ENCODE measurements at regions not wholly inside any gene's neighbourhood (a gene's known extent, or its start where the extent isn't known, plus 50 kb on each side); places are given as distances from the start of the nearest gene placed in this dataset.

GRCh38 chr2:558302-558642, 118.9 kb downstream of the TMEM18 start:
- Histone ChIP-seq H4K20me1 (ENCODE audit: insufficient read depth) (no peaks in the 10 kb centered on the region), H3K4me3 (replicated peaks in 1 of 2; ENCODE audit: low read depth in 1 of 2, low read length in 2 of 2) (no peak overlapping the region), H2AFZ (ENCODE audit: low read depth, low read length, poor library complexity, severe bottlenecking) (no peak overlapping the region), H3K9me2 (ENCODE audit: insufficient read depth) (no peaks in the 10 kb centered on the region), H3K4me1 (ENCODE audit: control insufficient read depth in 1 of 2, insufficient read depth in 2 of 2, low read length in 2 of 2) (no peaks in the 10 kb centered on the region), H3K27me3 (ENCODE audit: insufficient read depth, low read length) (peaks cover 38% of the 10 kb centered on the region), H3K27ac (ENCODE audit: low read depth, low read length) (no peak overlapping the region), H3K79me2 (ENCODE audit: insufficient read depth, low read length) (no peaks in the 10 kb centered on the region), H3K9ac (ENCODE audit: low read length) (no peak overlapping the region), H3K9me3 (ENCODE audit: control insufficient read depth in 1 of 2, insufficient read depth in 1 of 2, low read depth in 1 of 2, low read length in 2 of 2) (no peaks in the 10 kb centered on the region), H3K4me2 (ENCODE audit: low read length) (no peak overlapping the region), H3K36me3 (ENCODE audit: control insufficient read depth in 1 of 2, insufficient read depth in 2 of 2, low read length in 2 of 2) (no peaks in the 10 kb centered on the region)
- RAD21 ChIA-PET (ENCODE audit: low non-redundant PET in 1 of 2, low total read pairs in 2 of 2, uncharacterized antibody in 2 of 2, unreplicated experiment in 2 of 2) = no interaction called here
- ATAC-seq (no peak), DNase-seq (ENCODE audit: low read depth, low spot score) (no peak)
- TF ChIP-seq CEBPB (IDR thresholded peaks at IDR 0.05; ENCODE audit: low read depth) (no peak), SP1 (IDR thresholded peaks at IDR 0.05; ENCODE audit: low read depth) (no peak), POLR2AphosphoS5 (IDR thresholded peaks at IDR 0.05; ENCODE audit: low read depth, low read length) (no peak), EGR1 (IDR thresholded peaks at IDR 0.05; ENCODE audit: low read depth) (no peak), TCF7L2 (IDR thresholded peaks at IDR 0.05; ENCODE audit: borderline replicate concordance, extremely low read depth, insufficient read depth, insufficient read length) (no peak), POLR2A (IDR thresholded peaks at IDR 0.05; ENCODE audit: borderline replicate concordance, extremely low read depth, insufficient read depth, insufficient read length) (no peak), JUND (IDR thresholded peaks at IDR 0.05) (no peak)
- BruUV-seq (replicated peaks) = no TSS peak
- CTCF ChIA-PET = no interaction called here
- intact Hi-C loops (cut with micrococcal nuclease) = no loop called here
- POLR2A ChIA-PET = no interaction called here

- no peaks in the 10 kb centered on the region for H3K9me3 ChIP-seq (ENCODE audit: control insufficient read depth in 1 of 2, insufficient read depth in 1 of 2, low read depth in 1 of 2, low read length in 2 of 2)
- H3K4me2 ChIP-seq (ENCODE audit: low read length) = no peak overlapping the region
- DNase-seq (ENCODE audit: low read depth, low spot score) (no peak), ATAC-seq (no peak)
- intact Hi-C loops (cut with micrococcal nuclease) = no loop called here
- CTCF ChIA-PET = no interaction called here
- no peak overlapping the region for H3K4me3 ChIP-seq (replicated peaks in 1 of 2; ENCODE audit: low read depth in 1 of 2, low read length in 2 of 2)
- RAD21 ChIA-PET (ENCODE audit: low non-redundant PET in 1 of 2, low total read pairs in 2 of 2, uncharacterized antibody in 2 of 2, unreplicated experiment in 2 of 2) = no interaction called here
- H3K27ac ChIP-seq (ENCODE audit: low read depth, low read length) = no peak overlapping the region
- H3K79me2 ChIP-seq (ENCODE audit: insufficient read depth, low read length) = no peaks in the 10 kb centered on the region
- H3K9me2 ChIP-seq (ENCODE audit: insufficient read depth) = no peaks in the 10 kb centered on the region
- H3K36me3 ChIP-seq (ENCODE audit: control insufficient read depth in 1 of 2, insufficient read depth in 2 of 2, low read length in 2 of 2) = no peaks in the 10 kb centered on the region
- peaks cover 38% of the 10 kb centered on the region for H3K27me3 ChIP-seq (ENCODE audit: insufficient read depth, low read length)
- H4K20me1 ChIP-seq (ENCODE audit: insufficient read depth) = no peaks in the 10 kb centered on the region
- no peak for TF ChIP-seq RAD21 (IDR thresholded peaks at IDR 0.05; ENCODE audit: low read depth)
- no peak overlapping the region for H3K9ac ChIP-seq (ENCODE audit: low read length)
- no peaks in the 10 kb centered on the region for H3K4me1 ChIP-seq (ENCODE audit: control insufficient read depth in 1 of 2, insufficient read depth in 2 of 2, low read length in 2 of 2)
- POLR2A ChIA-PET = no interaction called here
- BruUV-seq (replicated peaks) = no TSS peak
- no peak overlapping the region for H2AFZ ChIP-seq (ENCODE audit: low read depth, low read length, poor library complexity, severe bottlenecking)
These were observed 119.4 kb downstream of the TMEM18 start for GRCh38 chr2:557635-558301.

Data from HCT116 (cell line).